ENCODE measurements at regions not wholly inside any gene's neighbourhood (a gene's known extent, or its start where the extent isn't known, plus 50 kb on each side); places are given as distances from the start of the nearest gene placed in this dataset.

DNA sequence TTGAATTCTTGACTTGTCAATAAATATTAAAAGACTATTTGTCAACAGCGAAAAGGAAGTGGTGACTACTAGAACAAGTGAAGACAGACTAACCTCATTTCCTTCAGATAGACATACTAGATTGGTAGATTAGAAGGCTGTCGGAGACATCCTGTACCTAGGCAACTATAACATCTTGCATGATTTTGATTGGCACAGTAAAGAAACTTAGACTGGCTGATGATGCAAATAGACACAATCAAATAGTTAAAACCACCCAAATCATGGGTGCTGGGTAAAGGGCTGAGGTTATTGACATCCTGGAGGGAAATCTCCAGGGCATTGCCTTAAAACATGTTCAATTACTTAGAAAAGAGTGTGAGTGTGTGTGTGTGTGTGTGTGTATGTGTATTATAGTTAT lies 85.9 kb upstream of the EDEM3 start:
- TF ChIP-seq POLR2A (IDR thresholded peaks at IDR 0.05; ENCODE audit: low read depth, low read length) (no peak), TAF1 (IDR thresholded peaks at IDR 0.05; ENCODE audit: borderline replicate concordance, low read depth, low read length) (no peak), POLR2AphosphoS5 (IDR thresholded peaks at IDR 0.05; ENCODE audit: low read depth, low read length) (no peak)

Measured in GM12892 (cell line).